ENCODE measurements at regions not wholly inside any gene's neighbourhood (a gene's known extent, or its start where the extent isn't known, plus 50 kb on each side); places are given as distances from the start of the nearest gene placed in this dataset.
"Not testable (repeated sequence)": the region's sequence is repeated elsewhere in the genome, so short reads cannot be mapped to it uniquely, and the experiment has no call there.

- TF ChIP-seq, protein P1, sequence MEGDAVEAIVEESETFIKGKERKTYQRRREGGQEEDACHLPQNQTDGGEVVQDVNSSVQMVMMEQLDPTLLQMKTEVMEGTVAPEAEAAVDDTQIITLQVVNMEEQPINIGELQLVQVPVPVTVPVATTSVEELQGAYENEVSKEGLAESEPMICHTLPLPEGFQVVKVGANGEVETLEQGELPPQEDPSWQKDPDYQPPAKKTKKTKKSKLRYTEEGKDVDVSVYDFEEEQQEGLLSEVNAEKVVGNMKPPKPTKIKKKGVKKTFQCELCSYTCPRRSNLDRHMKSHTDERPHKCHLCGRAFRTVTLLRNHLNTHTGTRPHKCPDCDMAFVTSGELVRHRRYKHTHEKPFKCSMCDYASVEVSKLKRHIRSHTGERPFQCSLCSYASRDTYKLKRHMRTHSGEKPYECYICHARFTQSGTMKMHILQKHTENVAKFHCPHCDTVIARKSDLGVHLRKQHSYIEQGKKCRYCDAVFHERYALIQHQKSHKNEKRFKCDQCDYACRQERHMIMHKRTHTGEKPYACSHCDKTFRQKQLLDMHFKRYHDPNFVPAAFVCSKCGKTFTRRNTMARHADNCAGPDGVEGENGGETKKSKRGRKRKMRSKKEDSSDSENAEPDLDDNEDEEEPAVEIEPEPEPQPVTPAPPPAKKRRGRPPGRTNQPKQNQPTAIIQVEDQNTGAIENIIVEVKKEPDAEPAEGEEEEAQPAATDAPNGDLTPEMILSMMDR (IDR thresholded peaks at IDR 0.05; ENCODE audit: control extremely low read depth, extremely low read depth, low read depth, missing control alignments): no peak
- ChIA-PET CTCF (interaction anchor here (1.0 to 1.9 kb wide), 3 partner anchors 8 to 79 kb away, joined by 3 to 6 read pairs (median 3); no protein-coding TSS in a partner anchor), POLR2A (no interaction called here)
- DNase-seq (ENCODE audit: extremely low spot score): no peak
Observed at GRCh38 chr10:21359202-21359601, 166.3 kb downstream of the SKIDA1 start.

- ChIA-PET POLR2A (no interaction called here), CTCF (no interaction called here)
- TF ChIP-seq, protein P1 (IDR thresholded peaks at IDR 0.05; ENCODE audit: control extremely low read depth, extremely low read depth, low read depth, missing control alignments): no peak
- DNase-seq (ENCODE audit: extremely low spot score): no peak
Observed at GRCh38 chr10:21355591-21356011, 169.9 kb downstream of the SKIDA1 start.

- TF ChIP-seq, protein P1 (IDR thresholded peaks at IDR 0.05; ENCODE audit: control extremely low read depth, extremely low read depth, low read depth, missing control alignments): no peak
- ChIA-PET CTCF (interaction anchor here (1.1 to 1.7 kb wide), 2 partner anchors 83 to 846 kb away, joined by 3 read pairs; no protein-coding TSS in a partner anchor), POLR2A (no interaction called here)
- DNase-seq (ENCODE audit: extremely low spot score): no peak
Observed at GRCh38 chr10:21352886-21353285, 172.6 kb downstream of the SKIDA1 start.

DNA sequence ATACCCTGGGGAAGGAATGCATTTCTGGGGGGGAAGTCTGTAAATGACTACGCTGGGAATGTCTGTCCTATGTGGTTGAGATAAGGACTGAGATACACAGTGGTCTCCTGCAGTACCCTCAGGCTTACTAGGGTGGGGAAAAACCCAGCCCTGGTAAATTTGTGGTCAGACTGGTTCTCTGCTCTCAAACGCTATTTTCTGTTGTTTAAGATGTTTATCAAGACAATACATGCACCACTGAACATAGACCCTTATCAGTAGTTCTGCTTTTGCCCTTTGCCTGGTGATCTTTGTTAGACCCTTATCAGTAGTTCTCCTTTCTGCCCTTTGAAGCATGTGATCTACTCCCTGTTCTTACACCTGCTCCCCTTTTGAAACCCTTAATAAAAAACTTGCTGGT is 173.9 kb downstream of the SKIDA1 start:
- CTCF ChIA-PET: interaction anchor here (1.7 kb wide), 1 partner anchor 84 kb away, joined by 3 read pairs; no protein-coding TSS in a partner anchor
- DNase-seq (ENCODE audit: extremely low spot score); POLR2A ChIA-PET: not testable (repeated sequence)

GRCh38 chr10:21349912-21350286 is 175.6 kb downstream of the SKIDA1 start:
- TF ChIP-seq, protein P1 (IDR thresholded peaks at IDR 0.05; ENCODE audit: control extremely low read depth, extremely low read depth, low read depth, missing control alignments): no peak
- ChIA-PET POLR2A (no interaction called here), CTCF (interaction anchor here (0.8 kb wide), 1 partner anchor 10 kb away, joined by 3 read pairs; no protein-coding TSS in a partner anchor)
- no peak for DNase-seq (ENCODE audit: extremely low spot score)

DNA sequence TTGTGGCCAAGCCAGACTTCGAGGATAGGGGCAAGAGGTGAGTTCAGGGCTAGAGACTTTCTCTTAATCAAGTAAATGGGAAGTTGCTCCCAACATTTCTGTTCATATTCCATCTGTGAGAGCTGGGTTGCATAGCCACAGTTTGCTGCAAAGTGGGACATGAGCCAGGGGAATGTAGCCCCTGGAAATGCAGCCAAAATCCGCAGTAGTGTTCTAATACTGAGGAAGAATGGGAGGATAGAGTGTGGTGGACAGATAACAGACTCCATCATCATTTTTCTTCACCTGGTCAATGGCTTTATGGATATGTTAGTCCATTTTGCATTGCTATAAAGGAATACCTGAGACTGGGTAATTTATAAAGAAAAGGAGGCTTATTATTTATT is 177.7 kb downstream of the SKIDA1 start:
- POLR2A ChIA-PET: no interaction called here
- TF ChIP-seq, protein P1 (IDR thresholded peaks at IDR 0.05; ENCODE audit: control extremely low read depth, extremely low read depth, low read depth, missing control alignments): no peak

DNA sequence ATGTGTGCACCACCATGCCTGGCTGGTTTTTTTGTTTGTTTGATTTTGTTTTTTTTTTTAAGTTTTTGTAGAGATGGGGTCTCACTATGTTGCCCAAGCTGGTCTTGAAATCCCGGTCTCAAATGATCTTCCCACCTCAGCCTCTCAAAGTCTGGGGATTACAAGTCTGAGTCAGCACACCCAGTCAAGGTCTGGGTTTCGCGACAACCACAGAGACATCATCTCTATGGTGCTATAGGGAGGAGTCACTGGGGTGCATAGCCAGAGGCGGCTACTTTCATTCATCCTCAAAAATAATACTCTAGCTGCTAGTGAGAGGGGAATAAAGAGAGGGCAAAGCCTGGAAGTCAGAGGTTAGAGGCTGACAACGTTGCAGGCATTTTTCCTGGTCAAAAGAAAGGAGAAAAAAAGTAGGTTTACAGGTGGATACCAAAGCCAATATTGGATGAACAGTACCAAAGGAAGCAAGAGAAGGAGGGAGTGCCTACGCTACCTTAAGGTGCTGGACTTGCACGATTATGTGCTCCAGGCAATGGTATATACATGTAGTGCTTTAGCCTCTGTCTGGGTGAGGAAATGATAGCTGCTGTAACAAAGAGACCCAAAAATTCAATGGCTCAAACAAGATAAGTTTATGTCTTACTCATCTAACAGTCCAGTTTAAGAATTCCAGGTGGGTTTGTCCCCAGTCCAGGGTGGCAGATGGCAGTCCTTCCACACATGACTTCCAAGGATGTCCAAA is 178.3 kb downstream of the SKIDA1 start:
- no peak for DNase-seq (ENCODE audit: extremely low spot score)
- CTCF ChIA-PET: no interaction called here
- POLR2A ChIA-PET: no interaction called here
- TF ChIP-seq, protein P1 (IDR thresholded peaks at IDR 0.05; ENCODE audit: control extremely low read depth, extremely low read depth, low read depth, missing control alignments): no peak

More for the DNA sequence above, 177.7 kb downstream of the SKIDA1 start:
- no peak for DNase-seq (ENCODE audit: extremely low spot score)
- CTCF ChIA-PET: no interaction called here

Data from GM10248 (cell line).